GM23338 (cell line): ENCODE measurements at regions not wholly inside any gene's neighbourhood (a gene's known extent, or its start where the extent isn't known, plus 50 kb on each side); places are given as distances from the start of the nearest gene placed in this dataset.

Source experiments
- ATAC-seq: fragments of 200-7000 bp; cut with Tn5 transposase; 3 replicates; pipeline ENCODE4 v1.9.1; 2020
- DNase-seq: peaks from one replicate; pipeline ENCODE4 v3.0.0-alpha.2; 2015; ENCODE audit warnings: low spot score
- H2AFZ ChIP-seq: fragments of 200-600 bp; sonication (generic); 2 replicates; pipeline ENCODE4 v1.8.0; 2016; ENCODE audit warnings: antibody characterized with exemption, mild to moderate bottlenecking, moderate library complexity
- H3F3A ChIP-seq: fragments of 200-600 bp; sonication (generic); replicated peaks from 2 replicates; pipeline ENCODE4 v1.8.0; 2017; ENCODE audit warnings: antibody characterized with exemption, mixed run types, low read depth
- H3K27ac ChIP-seq: fragments of 200-600 bp; sonication (generic); 2 replicates; pipeline ENCODE4 v1.6.1; 2016; ENCODE audit warnings: low read depth
- H3K27me3 ChIP-seq: fragments of 200-600 bp; sonication (generic); 2 replicates; pipeline ENCODE4 v1.8.0; 2016; ENCODE audit warnings: mild to moderate bottlenecking, mixed run types, moderate library complexity; ENCODE audit not compliant: insufficient read depth
- H3K36me3 ChIP-seq: fragments of 200-600 bp; sonication (generic); 2 replicates; pipeline ENCODE4 v1.8.0; 2016; ENCODE audit warnings: mild to moderate bottlenecking; ENCODE audit not compliant: insufficient read depth
- H3K4me1 ChIP-seq: fragments of 200-600 bp; sonication (generic); 2 replicates; pipeline ENCODE4 v1.8.0; 2016; ENCODE audit warnings: mild to moderate bottlenecking, moderate library complexity; ENCODE audit not compliant: insufficient read depth
- H3K4me2 ChIP-seq: fragments of 200-600 bp; sonication (generic); 2 replicates; pipeline ENCODE4 v1.7.1; 2017; ENCODE audit warnings: mixed run types
- H3K4me3 ChIP-seq: fragments of 200-600 bp; sonication (generic); 2 replicates; pipeline ENCODE4 v1.6.1; 2016; ENCODE audit warnings: mixed run types
- H3K79me2 ChIP-seq: fragments of 200-600 bp; sonication (generic); replicated peaks from 2 replicates; pipeline ENCODE4 v1.8.0; 2017; ENCODE audit warnings: mild to moderate bottlenecking; ENCODE audit not compliant: insufficient read depth
- H3K9me2 ChIP-seq: fragments of 200-600 bp; sonication (generic); 2 replicates; pipeline ENCODE4 v1.8.0; 2017; ENCODE audit not compliant: insufficient read depth
- H4K20me1 ChIP-seq: fragments of 200-600 bp; sonication (generic); replicated peaks from 2 replicates; pipeline ENCODE4 v1.8.0; 2017; ENCODE audit warnings: mild to moderate bottlenecking; ENCODE audit not compliant: insufficient read depth
- H3K27ac Mint-ChIP-seq: 2 replicates; pipeline ENCODE4 v1.8.0; 2020; ENCODE audit warnings: inconsistent platforms, mild to moderate bottlenecking, moderate library complexity, mixed read lengths
- H3K27me3 Mint-ChIP-seq: 3 replicates; pipeline ENCODE4 v1.8.0; 2022; ENCODE audit warnings: low read depth, mild to moderate bottlenecking, moderate library complexity, mixed read lengths, inconsistent platforms; ENCODE audit not compliant: insufficient read depth, poor library complexity
- H3K36me3 Mint-ChIP-seq: 3 replicates; pipeline ENCODE4 v1.8.0; 2021; ENCODE audit warnings: low read depth, mild to moderate bottlenecking, inconsistent platforms, moderate library complexity, mixed read lengths
- H3K4me1 Mint-ChIP-seq: 3 replicates; pipeline ENCODE4 v1.8.0; 2020; ENCODE audit warnings: mild to moderate bottlenecking, inconsistent platforms, mixed read lengths
- H3K4me3 Mint-ChIP-seq: 3 replicates; pipeline ENCODE4 v1.8.0; 2021; ENCODE audit warnings: moderate library complexity, mild to moderate bottlenecking, inconsistent platforms, mixed read lengths
- H3K9me3 Mint-ChIP-seq: 3 replicates; pipeline ENCODE4 v1.8.0; 2020; ENCODE audit warnings: moderate library complexity, mild to moderate bottlenecking, inconsistent platforms, mixed read lengths
- CREB1 ChIP-seq: fragments of 250-450 bp; sonication (Bioruptor Pico); IDR thresholded peaks from 2 replicates; pipeline ENCODE4 v1.5.0; 2020; ENCODE audit warnings: low read depth, mild to moderate bottlenecking, moderate library complexity
- EZH2 ChIP-seq: fragments of 200-600 bp; sonication (generic); IDR thresholded peaks from one replicate; pipeline ENCODE4 v1.8.0; 2017; ENCODE audit warnings: antibody characterized with exemption, mild to moderate bottlenecking, low read depth; ENCODE audit not compliant: unreplicated experiment
- NANOG ChIP-seq: IDR thresholded peaks from 2 replicates; pipeline ENCODE4 v1.6.1; 2016; ENCODE audit warnings: antibody characterized with exemption, borderline replicate concordance
- POLR2AphosphoS5 ChIP-seq: IDR thresholded peaks from 2 replicates; pipeline ENCODE4 v1.6.1; 2016; ENCODE audit warnings: antibody characterized with exemption, low read depth
- ZNF331 ChIP-seq: fragments of 250-450 bp; sonication (Bioruptor Pico); IDR thresholded peaks from 2 replicates; pipeline ENCODE4 v1.5.0; 2020; ENCODE audit warnings: low read depth, mild to moderate bottlenecking, moderate library complexity
- ZNF462 ChIP-seq: fragments of 250-450 bp; sonication (Bioruptor Pico); IDR thresholded peaks from 2 replicates; pipeline ENCODE4 v1.5.0; 2020; ENCODE audit warnings: mild to moderate bottlenecking, moderate library complexity
- TF ChIP-seq, protein P1 (sequence below): IDR thresholded peaks from 2 replicates; pipeline ENCODE4 v1.6.1; 2016; ENCODE audit warnings: antibody characterized with exemption
- TF ChIP-seq, protein P2 (sequence below), 2 experiments: fragments of 200-600 bp in 1 of 2; sonication (generic) in 1 of 2; conservative IDR thresholded peaks; 2 replicates each; pipeline versions ENCODE4 v1.5.1 to v1.6.1; 2016 to 2017; ENCODE audit warnings: antibody characterized with exemption in 2 of 2, low read depth in 2 of 2, mild to moderate bottlenecking in 2 of 2, moderate library complexity in 1 of 2

GRCh38 chr6:97468981-97469380 lies 186.0 kb upstream of the MMS22L start:
- no peaks in the 10 kb centered on the region for H3F3A ChIP-seq
- ATAC-seq: no peak
- H3K79me2 ChIP-seq: no peaks in the 10 kb centered on the region
- Mint-ChIP-seq H3K9me3 (no peaks in the 10 kb centered on the region), H3K4me3 (no peak overlapping the region), H3K27ac (0 out of 2 replicates have a peak overlapping the region, but pooled peaks have one; percentile 34), H3K4me1 (peaks cover 13% of the 10 kb centered on the region), H3K27me3 (no peaks in the 10 kb centered on the region), H3K36me3 (no peaks in the 10 kb centered on the region)
- H4K20me1 ChIP-seq: no peaks in the 10 kb centered on the region
- no peak overlapping the region for H3K27ac ChIP-seq
- no peaks in the 10 kb centered on the region for H3K36me3 ChIP-seq
- no peaks in the 10 kb centered on the region for H3K27me3 ChIP-seq
- H3K4me2 ChIP-seq: no peak overlapping the region
- no peak overlapping the region for H3K4me3 ChIP-seq
- peaks cover 9% of the 10 kb centered on the region for H3K4me1 ChIP-seq
- no peak overlapping the region for H2AFZ ChIP-seq
- TF ChIP-seq ZNF331 (CRISPR knock-in tag) (no peak), NANOG (no peak)
- TF ChIP-seq, protein P1, sequence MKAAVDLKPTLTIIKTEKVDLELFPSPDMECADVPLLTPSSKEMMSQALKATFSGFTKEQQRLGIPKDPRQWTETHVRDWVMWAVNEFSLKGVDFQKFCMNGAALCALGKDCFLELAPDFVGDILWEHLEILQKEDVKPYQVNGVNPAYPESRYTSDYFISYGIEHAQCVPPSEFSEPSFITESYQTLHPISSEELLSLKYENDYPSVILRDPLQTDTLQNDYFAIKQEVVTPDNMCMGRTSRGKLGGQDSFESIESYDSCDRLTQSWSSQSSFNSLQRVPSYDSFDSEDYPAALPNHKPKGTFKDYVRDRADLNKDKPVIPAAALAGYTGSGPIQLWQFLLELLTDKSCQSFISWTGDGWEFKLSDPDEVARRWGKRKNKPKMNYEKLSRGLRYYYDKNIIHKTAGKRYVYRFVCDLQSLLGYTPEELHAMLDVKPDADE: no peak
- no peak for DNase-seq
- no peaks in the 10 kb centered on the region for H3K9me2 ChIP-seq

DNA sequence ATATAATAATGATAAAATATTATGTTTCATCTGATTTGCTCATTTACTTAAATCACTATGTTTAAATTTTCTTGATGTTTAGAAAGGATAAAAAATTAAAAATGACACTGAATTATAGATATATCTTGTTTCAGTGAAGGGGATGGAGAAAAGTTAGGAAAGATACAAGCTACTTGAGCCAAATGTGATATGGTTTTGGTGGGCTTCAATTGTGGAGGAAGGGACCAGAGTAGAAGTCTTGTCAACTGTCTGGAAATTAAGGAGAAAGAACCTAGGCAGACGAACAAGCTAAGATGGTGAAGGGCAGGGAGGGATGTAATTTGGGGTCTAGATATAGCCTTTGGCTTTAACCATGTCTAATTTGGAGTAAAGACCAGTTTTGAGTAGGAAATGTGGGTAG lies 186.4 kb upstream of the MMS22L start:
- Histone ChIP-seq H3F3A (no peaks in the 10 kb centered on the region), H3K4me3 (no peak overlapping the region), H3K36me3 (no peaks in the 10 kb centered on the region), H3K9me2 (no peaks in the 10 kb centered on the region), H2AFZ (no peak overlapping the region), H3K4me2 (no peak overlapping the region), H3K79me2 (no peaks in the 10 kb centered on the region), H3K27ac (no peak overlapping the region), H4K20me1 (no peaks in the 10 kb centered on the region), H3K27me3 (no peaks in the 10 kb centered on the region), H3K4me1 (peaks cover 9% of the 10 kb centered on the region)
- TF ChIP-seq ZNF331 (CRISPR knock-in tag) (no peak), EZH2 (no peak)
- TF ChIP-seq, protein P2, sequence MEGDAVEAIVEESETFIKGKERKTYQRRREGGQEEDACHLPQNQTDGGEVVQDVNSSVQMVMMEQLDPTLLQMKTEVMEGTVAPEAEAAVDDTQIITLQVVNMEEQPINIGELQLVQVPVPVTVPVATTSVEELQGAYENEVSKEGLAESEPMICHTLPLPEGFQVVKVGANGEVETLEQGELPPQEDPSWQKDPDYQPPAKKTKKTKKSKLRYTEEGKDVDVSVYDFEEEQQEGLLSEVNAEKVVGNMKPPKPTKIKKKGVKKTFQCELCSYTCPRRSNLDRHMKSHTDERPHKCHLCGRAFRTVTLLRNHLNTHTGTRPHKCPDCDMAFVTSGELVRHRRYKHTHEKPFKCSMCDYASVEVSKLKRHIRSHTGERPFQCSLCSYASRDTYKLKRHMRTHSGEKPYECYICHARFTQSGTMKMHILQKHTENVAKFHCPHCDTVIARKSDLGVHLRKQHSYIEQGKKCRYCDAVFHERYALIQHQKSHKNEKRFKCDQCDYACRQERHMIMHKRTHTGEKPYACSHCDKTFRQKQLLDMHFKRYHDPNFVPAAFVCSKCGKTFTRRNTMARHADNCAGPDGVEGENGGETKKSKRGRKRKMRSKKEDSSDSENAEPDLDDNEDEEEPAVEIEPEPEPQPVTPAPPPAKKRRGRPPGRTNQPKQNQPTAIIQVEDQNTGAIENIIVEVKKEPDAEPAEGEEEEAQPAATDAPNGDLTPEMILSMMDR (conservative IDR thresholded peaks at IDR 0.05; ENCODE audit: low read depth in 2 of 2): no peak
- ATAC-seq: no peak
- no peak overlapping the region for H3K27ac Mint-ChIP-seq
- H3K9me3 Mint-ChIP-seq: no peaks in the 10 kb centered on the region
- H3K36me3 Mint-ChIP-seq: no peaks in the 10 kb centered on the region
- H3K27me3 Mint-ChIP-seq: no peaks in the 10 kb centered on the region
- peaks cover 13% of the 10 kb centered on the region for H3K4me1 Mint-ChIP-seq
- no peak for DNase-seq
- no peak overlapping the region for H3K4me3 Mint-ChIP-seq

- Histone ChIP-seq H4K20me1 (no peaks in the 10 kb centered on the region), H3K4me1 (peaks cover 9% of the 10 kb centered on the region), H3F3A (no peaks in the 10 kb centered on the region), H3K27ac (no peak overlapping the region), H3K36me3 (no peaks in the 10 kb centered on the region), H3K9me2 (no peaks in the 10 kb centered on the region), H3K4me3 (no peak overlapping the region), H3K4me2 (no peak overlapping the region), H3K27me3 (no peaks in the 10 kb centered on the region), H3K79me2 (no peaks in the 10 kb centered on the region), H2AFZ (no peak overlapping the region)
- H3K9me3 Mint-ChIP-seq: no peaks in the 10 kb centered on the region
- H3K4me1 Mint-ChIP-seq: peaks cover 13% of the 10 kb centered on the region
- no peak overlapping the region for H3K27ac Mint-ChIP-seq
- no peak for DNase-seq
- no peaks in the 10 kb centered on the region for H3K27me3 Mint-ChIP-seq
- H3K4me3 Mint-ChIP-seq: no peak overlapping the region
- no peak for ATAC-seq
- H3K36me3 Mint-ChIP-seq: no peaks in the 10 kb centered on the region
- TF ChIP-seq ZNF462 (no peak), POLR2AphosphoS5 (no peak), CREB1 (no peak), NANOG (no peak), ZNF331 (CRISPR knock-in tag) (no peak)
Observed at GRCh38 chr6:97470322-97470721, 187.3 kb upstream of the MMS22L start.
